GM12892 (cell line): ENCODE measurements at regions not wholly inside any gene's neighbourhood (a gene's known extent, or its start where the extent isn't known, plus 50 kb on each side); places are given as distances from the start of the nearest gene placed in this dataset.

Experiments
- POLR2A ChIP-seq: IDR thresholded peaks from 2 replicates; pipeline ENCODE4 v1.6.1; 2011; ENCODE audit warnings: low read depth, low read length, control low read depth
- POLR2AphosphoS5 ChIP-seq: IDR thresholded peaks from 2 replicates; pipeline ENCODE4 v1.6.1; 2011; ENCODE audit warnings: low read depth, low read length, control low read depth

DNA sequence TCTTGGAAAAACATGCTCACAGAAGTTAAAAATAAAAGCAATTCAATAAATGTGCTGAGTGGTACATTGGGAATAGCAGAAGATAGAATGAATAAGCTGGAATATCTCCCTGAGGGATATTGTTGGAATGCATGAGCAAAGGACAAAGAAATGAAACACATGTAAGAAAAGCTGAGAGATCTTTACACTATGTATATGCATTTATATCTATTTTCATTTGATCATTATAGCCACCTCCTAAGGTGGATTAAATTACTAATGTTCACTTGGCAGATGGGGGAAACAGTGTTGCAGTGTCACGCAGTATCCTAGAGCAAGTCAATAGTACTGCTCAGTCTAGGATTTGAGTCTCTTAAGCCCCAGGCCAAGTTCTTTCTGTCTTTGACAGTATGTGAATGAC lies 542.0 kb upstream of the MARCKS start:
- TF ChIP-seq POLR2A: no peak
- TF ChIP-seq POLR2AphosphoS5: no peak
